Left ventricle myocardium inferior (tissue), 1 donor: ENCODE measurements at regions not wholly inside any gene's neighbourhood (a gene's known extent, or its start where the extent isn't known, plus 50 kb on each side); places are given as distances from the start of the nearest gene placed in this dataset.
"Not testable (repeated sequence)": the region's sequence is repeated elsewhere in the genome, so short reads cannot be mapped to it uniquely, and the experiment has no call there.

ENCODE experiments used
- DNase-seq: peaks from one replicate; pipeline ENCODE4 v3.0.0-alpha.2; 2020
- H3K27ac ChIP-seq: fragments of 200-600 bp; replicated peaks from 2 replicates; pipeline ENCODE4 v1.8.0; 2021
- H3K27me3 ChIP-seq: fragments of 200-600 bp; 2 replicates; pipeline ENCODE4 v1.8.0; 2021; ENCODE audit warnings: low read depth
- H3K36me3 ChIP-seq: fragments of 200-600 bp; 2 replicates; pipeline ENCODE4 v1.8.0; 2021
- H3K4me1 ChIP-seq: fragments of 200-600 bp; 2 replicates; pipeline ENCODE4 v1.8.0; 2021
- H3K4me3 ChIP-seq: fragments of 200-600 bp; 2 replicates; pipeline ENCODE4 v1.8.0; 2021; ENCODE audit warnings: mild to moderate bottlenecking, moderate library complexity
- H3K9me3 ChIP-seq: fragments of 200-600 bp; replicated peaks from 2 replicates; pipeline ENCODE4 v1.8.0; 2021
- CTCF ChIP-seq: fragments of 200-600 bp; IDR thresholded peaks from 2 replicates; pipeline ENCODE4 v1.8.0; 2021; ENCODE audit warnings: antibody characterized with exemption, mild to moderate bottlenecking, borderline replicate concordance
- intact Hi-C: fragments of 100-400 bp; cut with micrococcal nuclease; formaldehyde crosslinking; loops from one replicate; pipeline ENCODE4 v1.11.0; 2022
- donor health status: DM: no; HTN: yes; CAD: no; lungs with severe emphysema.

- intact Hi-C loops = no loop called here
- DNase-seq = no peak
- peaks cover 14% of the 10 kb centered on the region for H3K27me3 ChIP-seq
Measured at GRCh38 chr2:204166961-204167360, 230.4 kb downstream of the ICOS start.

GRCh38 chr2:204167670-204168069 lies 231.1 kb downstream of the ICOS start:
- H3K27ac ChIP-seq, H3K36me3 ChIP-seq, DNase-seq, H3K4me1 ChIP-seq, H3K9me3 ChIP-seq, H3K4me3 ChIP-seq, intact Hi-C loops: not testable (repeated sequence)
- H3K27me3 ChIP-seq = peaks cover 15% of the 10 kb centered on the region

More at GRCh38 chr2:204166961-204167360, 230.4 kb downstream of the ICOS start:
- Histone ChIP-seq H3K4me1 (no peaks in the 10 kb centered on the region), H3K36me3 (no peaks in the 10 kb centered on the region), H3K9me3 (peaks cover 6% of the 10 kb centered on the region), H3K27ac (no peak overlapping the region), H3K4me3 (no peak overlapping the region)
- TF ChIP-seq CTCF = no peak

- no peak for TF ChIP-seq CTCF
- intact Hi-C loops = no loop called here
- peaks cover 15% of the 10 kb centered on the region for H3K27me3 ChIP-seq
- DNase-seq = no peak
- H3K27ac ChIP-seq = no peak overlapping the region
- no peaks in the 10 kb centered on the region for H3K4me1 ChIP-seq
- no peaks in the 10 kb centered on the region for H3K9me3 ChIP-seq
- no peak overlapping the region for H3K4me3 ChIP-seq
- H3K36me3 ChIP-seq = no peaks in the 10 kb centered on the region
Measured at GRCh38 chr2:204170411-204170810, 233.8 kb downstream of the ICOS start.

- no peaks in the 10 kb centered on the region for H3K9me3 ChIP-seq
- H3K27ac ChIP-seq = no peak overlapping the region
- H3K27me3 ChIP-seq = peaks cover 15% of the 10 kb centered on the region
- no peaks in the 10 kb centered on the region for H3K36me3 ChIP-seq
- intact Hi-C loops = no loop called here
- no peaks in the 10 kb centered on the region for H3K4me1 ChIP-seq
- H3K4me3 ChIP-seq = no peak overlapping the region
- TF ChIP-seq CTCF = no peak
- DNase-seq = no peak
Measured at GRCh38 chr2:204171432-204172144, 235.0 kb downstream of the ICOS start.

GRCh38 chr2:204172145-204172600 lies 235.6 kb downstream of the ICOS start:
- no peaks in the 10 kb centered on the region for H3K36me3 ChIP-seq
- no peak for TF ChIP-seq CTCF
- no peak overlapping the region for H3K27ac ChIP-seq
- no peaks in the 10 kb centered on the region for H3K9me3 ChIP-seq
- no peak overlapping the region for H3K4me3 ChIP-seq
- intact Hi-C loops = no loop called here
- no peak for DNase-seq
- no peaks in the 10 kb centered on the region for H3K4me1 ChIP-seq
- peaks cover 15% of the 10 kb centered on the region for H3K27me3 ChIP-seq

GRCh38 chr2:204174034-204174433 lies 237.5 kb downstream of the ICOS start:
- DNase-seq = no peak
- H3K4me1 ChIP-seq = no peaks in the 10 kb centered on the region
- no peak overlapping the region for H3K27ac ChIP-seq
- no peaks in the 10 kb centered on the region for H3K36me3 ChIP-seq
- H3K9me3 ChIP-seq = no peaks in the 10 kb centered on the region
- intact Hi-C loops = no loop called here
- peaks cover 15% of the 10 kb centered on the region for H3K27me3 ChIP-seq
- H3K4me3 ChIP-seq = no peak overlapping the region
- TF ChIP-seq CTCF = no peak
